ENCODE measurements at regions not wholly inside any gene's neighbourhood (a gene's known extent, or its start where the extent isn't known, plus 50 kb on each side); places are given as distances from the start of the nearest gene placed in this dataset.

- Histone ChIP-seq H3K27ac (ENCODE audit: extremely low read depth, low read depth, low read length) (no peak overlapping the region), H3K4me3 (ENCODE audit: low read depth, low read length) (no peak overlapping the region), H3K9me3 (ENCODE audit: control insufficient read depth, insufficient read depth, low read depth, low read length) (no peaks in the 10 kb centered on the region), H3K4me1 (ENCODE audit: control insufficient read depth, insufficient read depth, low read length) (no peaks in the 10 kb centered on the region), H3K36me3 (ENCODE audit: control insufficient read depth in 2 of 2, insufficient read depth in 1 of 2, low read length in 2 of 2) (no peaks in the 10 kb centered on the region)
- ChIA-PET POLR2A (no interaction called here), CTCF (no interaction called here)
- TF ChIP-seq AEBP2 (tag by site-specific recombination; IDR thresholded peaks at IDR 0.05; ENCODE audit: borderline replicate concordance) (no peak), ZNF473 (tag by site-specific recombination; IDR thresholded peaks at IDR 0.05) (no peak), ZNF544 (tag by site-specific recombination; IDR thresholded peaks at IDR 0.05) (no peak), ZNF138 (tag by site-specific recombination; IDR thresholded peaks at IDR 0.05; ENCODE audit: borderline replicate concordance) (no peak), ZBTB8A (tag by site-specific recombination; IDR thresholded peaks at IDR 0.05) (no peak), ZNF391 (tag by site-specific recombination; IDR thresholded peaks at IDR 0.05; ENCODE audit: borderline replicate concordance, low read depth) (no peak), ZFP69B (tag by site-specific recombination; IDR thresholded peaks at IDR 0.05) (no peak), ZNF792 (tag by site-specific recombination; IDR thresholded peaks at IDR 0.05) (no peak), ZFP3 (tag by site-specific recombination; IDR thresholded peaks at IDR 0.05; ENCODE audit: low read depth) (no peak), ZBTB1 (tag by site-specific recombination; IDR thresholded peaks at IDR 0.05) (no peak), SETDB1 (IDR thresholded peaks at IDR 0.05; ENCODE audit: insufficient read length, low read length) (no peak), HOXD13 (CRISPR knock-in tag; IDR thresholded peaks at IDR 0.05; ENCODE audit: borderline replicate concordance) (no peak), GLI4 (tag by site-specific recombination; IDR thresholded peaks at IDR 0.05) (no peak), OSR2 (tag by site-specific recombination; IDR thresholded peaks at IDR 0.05) (no peak), ZNF132 (tag by site-specific recombination; IDR thresholded peaks at IDR 0.05; ENCODE audit: borderline replicate concordance) (no peak), ZNF510 (tag by site-specific recombination; IDR thresholded peaks at IDR 0.05; ENCODE audit: insufficient replicate concordance) (no peak), ZNF426 (tag by site-specific recombination; IDR thresholded peaks at IDR 0.05) (no peak), REPIN1 (tag by site-specific recombination; IDR thresholded peaks at IDR 0.05; ENCODE audit: low read depth) (no peak), WT1 (tag by site-specific recombination; IDR thresholded peaks at IDR 0.05) (no peak), ZNF280D (tag by site-specific recombination; IDR thresholded peaks at IDR 0.05) (no peak)
Measured at GRCh38 chr13:34344816-34345215, 526.9 kb downstream of the RFC3 start.

- ChIA-PET POLR2A (no interaction called here), CTCF (no interaction called here)
- no peak overlapping the region for H3K4me3 ChIP-seq (ENCODE audit: low read depth, low read length)
- H3K27ac ChIP-seq (ENCODE audit: extremely low read depth, low read depth, low read length) = no peak overlapping the region
- H3K4me1 ChIP-seq (ENCODE audit: control insufficient read depth, insufficient read depth, low read length) = no peaks in the 10 kb centered on the region
- H3K9me3 ChIP-seq (ENCODE audit: control insufficient read depth, insufficient read depth, low read depth, low read length) = no peaks in the 10 kb centered on the region
- TF ChIP-seq ZNF2 (tag by site-specific recombination; IDR thresholded peaks at IDR 0.05) (no peak), ZNF16 (tag by site-specific recombination; IDR thresholded peaks at IDR 0.05; ENCODE audit: low read depth) (no peak), ZBTB8A (tag by site-specific recombination; IDR thresholded peaks at IDR 0.05) (no peak), ZNF510 (tag by site-specific recombination; IDR thresholded peaks at IDR 0.05; ENCODE audit: insufficient replicate concordance) (no peak), ZNF660 (tag by site-specific recombination; IDR thresholded peaks at IDR 0.05) (no peak), KLF17 (tag by site-specific recombination; IDR thresholded peaks at IDR 0.05) (no peak), ZNF311 (tag by site-specific recombination; IDR thresholded peaks at IDR 0.05; ENCODE audit: borderline replicate concordance) (no peak), ZNF76 (tag by site-specific recombination; IDR thresholded peaks at IDR 0.05; ENCODE audit: borderline replicate concordance, low read depth) (no peak)
- no peaks in the 10 kb centered on the region for H3K36me3 ChIP-seq (ENCODE audit: control insufficient read depth in 2 of 2, insufficient read depth in 1 of 2, low read length in 2 of 2)
Measured at GRCh38 chr13:34345258-34345965, 527.5 kb downstream of the RFC3 start.
